ENCODE measurements at regions not wholly inside any gene's neighbourhood (a gene's known extent, or its start where the extent isn't known, plus 50 kb on each side); places are given as distances from the start of the nearest gene placed in this dataset.

DNA sequence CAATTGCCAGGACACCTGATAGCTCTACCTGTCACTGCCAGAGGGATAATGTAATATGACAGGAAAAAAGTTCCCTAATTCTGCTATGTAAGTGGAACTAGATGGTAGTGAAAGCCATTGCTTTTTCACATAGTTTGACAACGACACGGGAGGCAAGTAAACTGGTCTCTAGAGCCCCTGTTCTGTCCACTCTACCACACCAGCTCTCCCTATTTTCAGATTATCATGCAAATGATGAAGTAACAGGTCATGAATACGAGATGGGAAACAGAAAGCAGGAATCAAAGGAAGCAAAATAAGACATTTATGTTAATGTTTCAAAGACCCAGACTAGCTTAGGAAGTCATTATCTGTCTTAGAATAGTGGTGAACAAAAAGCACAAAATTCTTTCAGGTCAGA, 56.2 kb downstream of the TAF11L14 start:
- intact Hi-C loops (cut with micrococcal nuclease), result no loop called here
- Histone ChIP-seq H3K27me3 (ENCODE audit: low read depth) (no peaks in the 10 kb centered on the region), H3K9me3 (replicated peaks) (no peaks in the 10 kb centered on the region), H3K36me3 (no peaks in the 10 kb centered on the region), H3K4me3 (no peak overlapping the region), H3K27ac (replicated peaks) (no peak overlapping the region), H3K4me1 (no peaks in the 10 kb centered on the region)
- TF ChIP-seq, protein P1, sequence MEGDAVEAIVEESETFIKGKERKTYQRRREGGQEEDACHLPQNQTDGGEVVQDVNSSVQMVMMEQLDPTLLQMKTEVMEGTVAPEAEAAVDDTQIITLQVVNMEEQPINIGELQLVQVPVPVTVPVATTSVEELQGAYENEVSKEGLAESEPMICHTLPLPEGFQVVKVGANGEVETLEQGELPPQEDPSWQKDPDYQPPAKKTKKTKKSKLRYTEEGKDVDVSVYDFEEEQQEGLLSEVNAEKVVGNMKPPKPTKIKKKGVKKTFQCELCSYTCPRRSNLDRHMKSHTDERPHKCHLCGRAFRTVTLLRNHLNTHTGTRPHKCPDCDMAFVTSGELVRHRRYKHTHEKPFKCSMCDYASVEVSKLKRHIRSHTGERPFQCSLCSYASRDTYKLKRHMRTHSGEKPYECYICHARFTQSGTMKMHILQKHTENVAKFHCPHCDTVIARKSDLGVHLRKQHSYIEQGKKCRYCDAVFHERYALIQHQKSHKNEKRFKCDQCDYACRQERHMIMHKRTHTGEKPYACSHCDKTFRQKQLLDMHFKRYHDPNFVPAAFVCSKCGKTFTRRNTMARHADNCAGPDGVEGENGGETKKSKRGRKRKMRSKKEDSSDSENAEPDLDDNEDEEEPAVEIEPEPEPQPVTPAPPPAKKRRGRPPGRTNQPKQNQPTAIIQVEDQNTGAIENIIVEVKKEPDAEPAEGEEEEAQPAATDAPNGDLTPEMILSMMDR (IDR thresholded peaks at IDR 0.05; ENCODE audit: borderline replicate concordance), result no peak
- no peak for DNase-seq

DNA sequence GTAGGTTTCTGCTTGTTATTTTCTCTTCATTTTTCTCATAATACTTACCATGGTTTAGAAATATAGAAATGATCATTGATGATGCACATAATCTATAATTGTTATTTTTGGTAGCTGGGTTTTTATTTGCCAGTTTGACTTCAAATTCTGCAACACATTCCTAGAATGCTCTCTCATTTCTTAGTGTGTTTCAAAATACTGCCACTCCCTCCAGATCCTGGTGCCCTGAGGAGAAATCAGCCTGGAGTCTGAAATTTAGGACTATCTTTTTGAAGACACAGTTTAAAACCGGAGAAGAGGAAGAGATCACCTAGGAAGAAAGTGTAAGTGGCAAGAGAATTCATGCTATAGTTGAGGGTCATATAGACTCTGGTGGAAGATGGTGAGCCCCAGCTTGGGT, 57.5 kb downstream of the TAF11L14 start:
- no peak overlapping the region for H3K4me3 ChIP-seq
- TF ChIP-seq, protein P1 (IDR thresholded peaks at IDR 0.05; ENCODE audit: borderline replicate concordance), result no peak
- no peak overlapping the region for H3K27ac ChIP-seq (replicated peaks)
- intact Hi-C loops (cut with micrococcal nuclease), result no loop called here
- H3K4me1 ChIP-seq, result no peaks in the 10 kb centered on the region
- no peaks in the 10 kb centered on the region for H3K9me3 ChIP-seq (replicated peaks)
- no peaks in the 10 kb centered on the region for H3K27me3 ChIP-seq (ENCODE audit: low read depth)
- no peak for DNase-seq
- no peaks in the 10 kb centered on the region for H3K36me3 ChIP-seq

GRCh38 chr5:17694371-17694770, 60.1 kb downstream of the TAF11L14 start:
- intact Hi-C loops (cut with micrococcal nuclease), result no loop called here
- TF ChIP-seq, protein P1 (IDR thresholded peaks at IDR 0.05; ENCODE audit: borderline replicate concordance), result no peak

DNA sequence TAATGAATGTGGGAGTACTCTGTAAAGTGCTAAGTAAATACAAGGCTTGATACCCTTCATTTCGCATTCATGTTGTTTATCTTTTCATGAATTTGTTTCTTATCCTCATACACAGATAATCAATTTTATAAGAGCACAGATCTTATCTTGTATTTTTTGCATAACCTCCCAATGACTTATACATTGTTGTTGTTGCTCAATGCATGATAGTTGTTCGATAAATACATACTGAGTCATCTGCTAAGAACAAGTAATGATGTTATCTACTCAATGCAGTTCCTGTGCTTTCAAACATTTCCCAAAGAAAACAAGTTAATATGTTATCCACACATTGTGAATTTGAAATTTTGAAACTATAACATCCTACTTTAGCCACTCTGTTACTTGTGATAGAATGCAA, 60.7 kb downstream of the TAF11L14 start:
- Histone ChIP-seq H3K4me3 (no peak overlapping the region), H3K27me3 (ENCODE audit: low read depth) (no peaks in the 10 kb centered on the region), H3K9me3 (replicated peaks) (no peaks in the 10 kb centered on the region), H3K36me3 (no peaks in the 10 kb centered on the region), H3K4me1 (no peaks in the 10 kb centered on the region), H3K27ac (replicated peaks) (no peak overlapping the region)
- intact Hi-C loops (cut with micrococcal nuclease), result no loop called here
- TF ChIP-seq, protein P1 (IDR thresholded peaks at IDR 0.05; ENCODE audit: borderline replicate concordance), result no peak
- no peak for DNase-seq

More at GRCh38 chr5:17694371-17694770, 60.1 kb downstream of the TAF11L14 start:
- no peak overlapping the region for H3K27ac ChIP-seq (replicated peaks)
- no peak for DNase-seq
- no peaks in the 10 kb centered on the region for H3K27me3 ChIP-seq (ENCODE audit: low read depth)
- H3K9me3 ChIP-seq (replicated peaks), result no peaks in the 10 kb centered on the region
- H3K4me3 ChIP-seq, result no peak overlapping the region
- no peaks in the 10 kb centered on the region for H3K36me3 ChIP-seq
- H3K4me1 ChIP-seq, result no peaks in the 10 kb centered on the region

DNA sequence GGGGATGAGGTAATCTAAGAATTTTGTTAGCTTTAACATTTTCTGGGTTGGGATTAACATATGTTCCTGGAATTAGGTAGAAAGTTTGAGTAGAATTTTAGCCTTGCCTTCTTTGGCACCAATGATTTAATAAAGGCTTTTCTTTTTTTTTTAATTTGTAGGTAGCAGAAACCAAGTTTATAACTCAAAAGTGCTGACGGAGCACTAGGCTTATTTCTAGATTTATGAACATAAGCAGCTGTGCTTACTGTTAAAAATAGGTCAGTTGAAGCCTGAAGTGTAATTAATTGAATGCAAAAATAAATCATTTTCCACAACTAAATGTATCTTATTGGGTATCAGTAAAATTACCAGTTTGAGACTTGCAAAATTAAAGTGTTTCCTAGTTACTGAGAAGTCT, 62.4 kb downstream of the TAF11L14 start:
- no peaks in the 10 kb centered on the region for H3K27me3 ChIP-seq (ENCODE audit: low read depth)
- H3K27ac ChIP-seq (replicated peaks), result no peak overlapping the region
- no peak overlapping the region for H3K4me3 ChIP-seq
- peaks cover 11% of the 10 kb centered on the region for H3K9me3 ChIP-seq (replicated peaks)
- no peak for DNase-seq
- no peaks in the 10 kb centered on the region for H3K36me3 ChIP-seq
- intact Hi-C loops (cut with micrococcal nuclease), result no loop called here
- TF ChIP-seq, protein P1 (IDR thresholded peaks at IDR 0.05; ENCODE audit: borderline replicate concordance), result no peak
- H3K4me1 ChIP-seq, result no peaks in the 10 kb centered on the region

DNA sequence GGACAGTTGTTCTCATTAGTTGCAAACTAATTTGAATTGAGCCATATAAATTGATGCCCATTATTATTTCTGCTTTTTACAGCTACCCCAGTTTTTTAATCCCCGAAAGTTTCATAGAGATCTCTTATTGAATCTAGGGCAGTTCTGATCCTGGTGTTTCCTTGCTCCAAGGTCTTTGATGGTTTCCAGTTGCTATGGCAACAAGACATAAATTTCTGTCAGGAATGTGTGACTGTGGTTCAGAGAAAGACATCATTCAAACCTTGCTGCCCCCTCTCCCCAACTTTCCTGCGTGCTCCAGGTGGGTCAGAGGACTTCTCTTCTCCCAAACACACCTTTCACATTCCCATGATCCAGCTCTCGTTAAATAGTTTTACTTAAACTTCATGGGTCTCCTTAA, 63.4 kb downstream of the TAF11L14 start:
- TF ChIP-seq, protein P1 (IDR thresholded peaks at IDR 0.05; ENCODE audit: borderline replicate concordance), result no peak
- intact Hi-C loops (cut with micrococcal nuclease), result no loop called here

More for the DNA sequence above, 63.4 kb downstream of the TAF11L14 start:
- DNase-seq, result no peak
- Histone ChIP-seq H3K9me3 (replicated peaks) (peaks cover 17% of the 10 kb centered on the region), H3K4me1 (no peaks in the 10 kb centered on the region), H3K4me3 (no peak overlapping the region), H3K27me3 (ENCODE audit: low read depth) (no peaks in the 10 kb centered on the region), H3K36me3 (no peaks in the 10 kb centered on the region), H3K27ac (replicated peaks) (no peak overlapping the region)

Measured in left ventricle myocardium inferior (tissue), 1 donor.